PC-9 (cell line): ENCODE measurements at regions not wholly inside any gene's neighbourhood (a gene's known extent, or its start where the extent isn't known, plus 50 kb on each side); places are given as distances from the start of the nearest gene placed in this dataset.
"Not testable (repeated sequence)": the region's sequence is repeated elsewhere in the genome, so short reads cannot be mapped to it uniquely, and the experiment has no call there.

Experiments used
- BruUV-seq: library from RNA; stranded (reverse); fragments of 400-500 nt; replicated peaks from 2 replicates; lab custom pipeline; 2021; lab: Mats Ljungman, UMichigan
- CTCF ChIA-PET: fragments of 300-600 bp; sonication (Branson Sonifier 250); formaldehyde crosslinking; loops from one replicate; lab custom pipeline; 2022; ENCODE audit warnings: antibody characterized with exemption; lab: Charles Lee
- POLR2A ChIA-PET: fragments of 300-600 bp; sonication (Branson Sonifier 250); formaldehyde crosslinking; loops from one replicate; lab custom pipeline; 2022; ENCODE audit warnings: antibody characterized with exemption; ENCODE audit not compliant: unreplicated experiment; lab: Charles Lee
- DNase-seq, 2 experiments: peaks; one replicate each; pipeline versions ENCODE4 v3.0.0 to v3.0.0-alpha.2; 2015 to 2022; ENCODE audit warnings: mixed read lengths in 1 of 2
- H2AFZ ChIP-seq: fragments of 200-600 bp; sonication (generic); 2 replicates; pipeline ENCODE4 v1.8.1; 2017; ENCODE audit warnings: antibody characterized with exemption
- H3F3A ChIP-seq: fragments of 200-600 bp; sonication (generic); 2 replicates; pipeline ENCODE4 v1.8.1; 2017; ENCODE audit warnings: antibody characterized with exemption, mild to moderate bottlenecking, low read depth; ENCODE audit not compliant: insufficient read depth
- H3K27ac ChIP-seq: fragments of 200-600 bp; sonication (generic); 2 replicates; pipeline ENCODE4 v1.6.1; 2016; ENCODE audit warnings: mixed run types
- H3K27me3 ChIP-seq: fragments of 200-600 bp; sonication (generic); 2 replicates; pipeline ENCODE4 v1.6.1; 2016; ENCODE audit warnings: low read depth, mixed run types; ENCODE audit not compliant: insufficient read depth
- H3K36me3 ChIP-seq: fragments of 200-600 bp; sonication (generic); 2 replicates; pipeline ENCODE4 v1.6.1; 2016; ENCODE audit warnings: low read depth, mixed run types
- H3K4me1 ChIP-seq: fragments of 200-600 bp; sonication (generic); replicated peaks from 2 replicates; pipeline ENCODE4 v1.6.1; 2016; ENCODE audit warnings: mixed run types; ENCODE audit not compliant: insufficient read depth
- H3K4me2 ChIP-seq: fragments of 200-600 bp; sonication (generic); 2 replicates; pipeline ENCODE4 v1.6.1; 2017; ENCODE audit warnings: mixed run types
- H3K4me3 ChIP-seq: fragments of 200-600 bp; sonication (generic); 2 replicates; pipeline ENCODE4 v1.6.1; 2016; ENCODE audit warnings: mixed run types
- H3K79me2 ChIP-seq: fragments of 200-600 bp; sonication (generic); 2 replicates; pipeline ENCODE4 v1.6.1; 2017; ENCODE audit warnings: low read depth, mixed run types
- H3K9me2 ChIP-seq: fragments of 200-600 bp; sonication (generic); 2 replicates; pipeline ENCODE4 v1.8.1; 2017; ENCODE audit warnings: mild to moderate bottlenecking; ENCODE audit not compliant: insufficient read depth
- H3K9me3 ChIP-seq: fragments of 200-600 bp; sonication (generic); 2 replicates; pipeline ENCODE4 v1.8.1; 2016; ENCODE audit warnings: low read depth; ENCODE audit not compliant: insufficient read depth
- H4K20me1 ChIP-seq: fragments of 200-600 bp; sonication (generic); 2 replicates; pipeline ENCODE4 v1.8.1; 2017; ENCODE audit not compliant: insufficient read depth
- EZH2 ChIP-seq: fragments of 200-600 bp; sonication (generic); IDR thresholded peaks from 2 replicates; pipeline ENCODE4 v1.8.0; 2017; ENCODE audit warnings: antibody characterized with exemption, low read depth
- intact Hi-C: fragments of 100-400 bp; cut with micrococcal nuclease; formaldehyde crosslinking; loops from one replicate; pipeline ENCODE4 v1.10.0; 2022; ENCODE audit not compliant: unreplicated experiment
- TF ChIP-seq, protein P1 (sequence below): fragments of 200-600 bp; sonication (generic); conservative IDR thresholded peaks from 2 replicates; pipeline ENCODE4 v1.6.1; 2017; ENCODE audit warnings: mixed run types, antibody characterized with exemption, mild to moderate bottlenecking, moderate library complexity

DNA sequence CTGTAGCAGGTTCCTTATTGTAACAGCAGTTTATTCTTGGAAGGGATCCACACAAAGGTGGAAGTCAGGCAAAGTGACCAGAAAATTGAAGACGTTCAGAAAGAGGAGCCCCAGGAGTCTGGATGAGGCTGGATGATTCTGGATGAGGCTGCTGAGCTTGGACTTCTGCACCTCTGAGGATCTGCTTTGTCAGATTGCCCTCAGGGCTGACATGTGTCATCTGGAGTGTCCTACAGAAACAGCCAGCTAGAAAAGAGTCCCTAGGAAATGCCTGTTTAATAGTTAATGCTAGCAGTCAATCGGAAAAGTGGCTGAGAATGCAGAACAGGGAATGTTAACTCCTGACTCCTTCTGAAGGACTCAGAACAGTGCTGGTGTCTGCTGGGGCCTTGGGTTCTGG lies 236.4 kb downstream of the LRRC70 start:
- BruUV-seq: no TSS peak

DNA sequence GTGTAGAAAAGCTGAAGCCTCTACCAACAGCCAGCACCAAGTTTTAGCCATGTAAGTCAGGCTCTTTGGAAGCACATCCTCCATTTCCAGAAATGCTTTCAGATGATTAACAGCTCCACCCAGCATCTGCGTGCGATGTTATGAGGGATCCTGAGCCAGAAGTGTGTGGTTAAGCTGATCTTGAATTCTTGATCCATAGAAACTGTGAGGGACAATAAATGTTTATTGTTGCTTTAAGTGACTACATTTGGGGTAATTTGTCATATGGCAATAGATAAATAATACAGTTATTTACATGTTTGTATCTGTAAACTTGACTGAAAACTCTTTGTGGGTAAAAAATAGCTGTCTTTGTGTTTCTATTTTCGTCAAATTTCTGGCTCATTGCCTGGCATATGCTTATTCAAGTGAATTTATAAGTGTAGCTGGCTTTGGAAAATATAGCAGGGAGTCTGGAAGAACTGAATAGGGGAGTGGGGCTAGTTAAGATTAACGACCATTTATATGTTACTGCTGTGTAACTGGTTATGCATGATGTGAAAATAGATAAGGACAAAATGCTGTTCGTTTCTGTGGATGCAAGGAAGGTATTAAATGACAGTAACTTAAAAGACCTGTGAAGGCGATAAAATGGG lies 234.1 kb downstream of the LRRC70 start:
- Histone ChIP-seq H3K79me2 (no peaks in the 10 kb centered on the region), H3K4me2 (no peak overlapping the region), H3K36me3 (no peaks in the 10 kb centered on the region), H3K4me3 (no peak overlapping the region), H3K4me1 (no peaks in the 10 kb centered on the region), H3K9me2 (no peaks in the 10 kb centered on the region), H3K27me3 (no peaks in the 10 kb centered on the region), H3F3A (no peaks in the 10 kb centered on the region), H2AFZ (no peak overlapping the region), H4K20me1 (no peaks in the 10 kb centered on the region), H3K9me3 (no peaks in the 10 kb centered on the region), H3K27ac (no peak overlapping the region)
- CTCF ChIA-PET: no interaction called here
- no peak for TF ChIP-seq EZH2
- TF ChIP-seq, protein P1, sequence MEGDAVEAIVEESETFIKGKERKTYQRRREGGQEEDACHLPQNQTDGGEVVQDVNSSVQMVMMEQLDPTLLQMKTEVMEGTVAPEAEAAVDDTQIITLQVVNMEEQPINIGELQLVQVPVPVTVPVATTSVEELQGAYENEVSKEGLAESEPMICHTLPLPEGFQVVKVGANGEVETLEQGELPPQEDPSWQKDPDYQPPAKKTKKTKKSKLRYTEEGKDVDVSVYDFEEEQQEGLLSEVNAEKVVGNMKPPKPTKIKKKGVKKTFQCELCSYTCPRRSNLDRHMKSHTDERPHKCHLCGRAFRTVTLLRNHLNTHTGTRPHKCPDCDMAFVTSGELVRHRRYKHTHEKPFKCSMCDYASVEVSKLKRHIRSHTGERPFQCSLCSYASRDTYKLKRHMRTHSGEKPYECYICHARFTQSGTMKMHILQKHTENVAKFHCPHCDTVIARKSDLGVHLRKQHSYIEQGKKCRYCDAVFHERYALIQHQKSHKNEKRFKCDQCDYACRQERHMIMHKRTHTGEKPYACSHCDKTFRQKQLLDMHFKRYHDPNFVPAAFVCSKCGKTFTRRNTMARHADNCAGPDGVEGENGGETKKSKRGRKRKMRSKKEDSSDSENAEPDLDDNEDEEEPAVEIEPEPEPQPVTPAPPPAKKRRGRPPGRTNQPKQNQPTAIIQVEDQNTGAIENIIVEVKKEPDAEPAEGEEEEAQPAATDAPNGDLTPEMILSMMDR: no peak
- no TSS peak for BruUV-seq
- POLR2A ChIA-PET: interaction anchor here (0.5 kb wide), 1 partner anchor 76 kb away, joined by 7 read pairs; no protein-coding TSS in a partner anchor
- intact Hi-C loops: no loop called here
- no peak for DNase-seq

More for the DNA sequence above, 236.4 kb downstream of the LRRC70 start:
- H3K36me3 ChIP-seq: no peaks in the 10 kb centered on the region
- no peaks in the 10 kb centered on the region for H3K27me3 ChIP-seq
- CTCF ChIA-PET: no interaction called here
- no peak for DNase-seq
- no peaks in the 10 kb centered on the region for H3F3A ChIP-seq
- no peak overlapping the region for H3K4me2 ChIP-seq
- H3K9me3 ChIP-seq: no peaks in the 10 kb centered on the region
- no peaks in the 10 kb centered on the region for H3K79me2 ChIP-seq
- no peak overlapping the region for H3K4me3 ChIP-seq
- no peaks in the 10 kb centered on the region for H3K9me2 ChIP-seq
- intact Hi-C loops: no loop called here
- H3K4me1 ChIP-seq: no peaks in the 10 kb centered on the region
- no peak overlapping the region for H3K27ac ChIP-seq
- H4K20me1 ChIP-seq: no peaks in the 10 kb centered on the region
- H2AFZ ChIP-seq: no peak overlapping the region
- POLR2A ChIA-PET: no interaction called here
- TF ChIP-seq, protein P1: no peak
- no peak for TF ChIP-seq EZH2

DNA sequence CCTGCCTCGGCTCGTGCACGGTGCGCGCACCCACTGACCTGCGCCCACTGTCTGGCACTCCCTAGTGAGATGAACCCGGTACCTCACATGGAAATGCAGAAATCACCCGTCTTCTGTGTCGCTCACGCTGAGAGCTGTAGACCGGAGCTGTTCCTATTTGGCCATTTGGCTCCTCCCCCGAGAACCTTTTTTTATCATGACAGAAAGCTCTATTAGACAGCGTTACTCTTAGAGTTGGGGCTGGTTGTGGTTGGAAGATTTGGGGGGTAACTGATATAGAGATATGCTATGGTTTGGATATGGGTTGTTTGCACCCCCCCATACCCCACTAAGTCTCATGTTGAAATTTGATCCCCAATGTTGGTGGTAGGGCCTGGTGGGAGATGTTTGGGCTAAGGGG lies 226.2 kb downstream of the LRRC70 start:
- H3K27me3 ChIP-seq, H3K36me3 ChIP-seq, H3K4me2 ChIP-seq, H3K9me2 ChIP-seq, H3F3A ChIP-seq, H3K4me3 ChIP-seq, H2AFZ ChIP-seq, CTCF ChIA-PET, H3K27ac ChIP-seq, H3K9me3 ChIP-seq, H3K4me1 ChIP-seq, H4K20me1 ChIP-seq, DNase-seq, intact Hi-C loops, BruUV-seq, POLR2A ChIA-PET, H3K79me2 ChIP-seq: not testable (repeated sequence)

DNA sequence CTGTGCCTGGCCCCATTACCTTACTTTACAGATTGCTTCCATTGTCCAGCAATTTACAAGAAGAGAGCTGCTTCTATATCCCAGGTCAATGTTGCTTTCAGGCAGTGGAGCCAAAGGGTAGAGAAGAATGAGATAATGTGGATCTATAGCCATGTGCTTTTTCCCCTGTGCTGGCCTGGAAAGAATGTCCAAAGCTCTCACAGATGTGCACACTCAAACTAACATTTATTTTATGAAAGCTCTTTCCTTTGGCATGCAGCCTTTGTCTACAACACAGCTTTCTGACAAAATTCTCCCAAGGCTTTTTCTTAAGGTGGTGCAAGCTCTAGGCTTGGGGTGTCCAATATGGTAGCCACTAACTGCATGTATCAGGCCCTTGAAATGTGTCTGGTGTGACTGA lies 217.3 kb downstream of the LRRC70 start:
- H3F3A ChIP-seq: no peaks in the 10 kb centered on the region
- intact Hi-C loops: no loop called here
- TF ChIP-seq EZH2: no peak
- TF ChIP-seq, protein P1: no peak
- no peak overlapping the region for H3K4me2 ChIP-seq
- no peaks in the 10 kb centered on the region for H3K4me1 ChIP-seq
- H2AFZ ChIP-seq: no peak overlapping the region
- H3K27me3 ChIP-seq: no peaks in the 10 kb centered on the region
- no TSS peak for BruUV-seq
- H4K20me1 ChIP-seq: no peaks in the 10 kb centered on the region
- H3K9me3 ChIP-seq: no peaks in the 10 kb centered on the region
- POLR2A ChIA-PET: no interaction called here
- H3K27ac ChIP-seq: no peak overlapping the region
- DNase-seq: no peak
- H3K9me2 ChIP-seq: no peaks in the 10 kb centered on the region
- H3K79me2 ChIP-seq: no peaks in the 10 kb centered on the region
- no peak overlapping the region for H3K4me3 ChIP-seq
- no peaks in the 10 kb centered on the region for H3K36me3 ChIP-seq
- CTCF ChIA-PET: no interaction called here
